Nephron progenitor cell (in vitro differentiated cells): ENCODE measurements at regions not wholly inside any gene's neighbourhood (a gene's known extent, or its start where the extent isn't known, plus 50 kb on each side); places are given as distances from the start of the nearest gene placed in this dataset.
A peak's percentile ranks its signal among the peaks of the same experiment; 100 is the strongest.

Source experiments
- DNase-seq: peaks from one replicate; pipeline ENCODE4 v3.0.0; 2021
- H3K27ac Mint-ChIP-seq: 2 replicates; pipeline ENCODE4 v1.8.0; 2021; ENCODE audit warnings: mild to moderate bottlenecking, moderate library complexity, mixed read lengths
- H3K27me3 Mint-ChIP-seq: 2 replicates; pipeline ENCODE4 v1.8.0; 2021; ENCODE audit warnings: mild to moderate bottlenecking, low read depth, mixed read lengths; ENCODE audit not compliant: poor library complexity
- H3K36me3 Mint-ChIP-seq: 2 replicates; pipeline ENCODE4 v1.8.0; 2021; ENCODE audit warnings: low read depth, mixed read lengths
- H3K4me1 Mint-ChIP-seq: 2 replicates; pipeline ENCODE4 v1.8.0; 2021; ENCODE audit warnings: mixed read lengths
- H3K4me3 Mint-ChIP-seq: 2 replicates; pipeline ENCODE4 v1.8.0; 2021; ENCODE audit warnings: mild to moderate bottlenecking, moderate library complexity, mixed read lengths
- H3K9me3 Mint-ChIP-seq: 2 replicates; pipeline ENCODE4 v1.8.0; 2021; ENCODE audit warnings: mild to moderate bottlenecking, moderate library complexity, mixed read lengths
- TF ChIP-seq, protein P1 (sequence below): fragments of 200-600 bp; sonication (generic); IDR thresholded peaks from 2 replicates; pipeline ENCODE4 v1.5.0; 2021; ENCODE audit warnings: antibody characterized with exemption

- DNase-seq: no peak
- Mint-ChIP-seq H3K4me3 (no peak overlapping the region), H3K27ac (no peak overlapping the region), H3K4me1 (peaks cover 5% of the 10 kb centered on the region), H3K9me3 (no peaks in the 10 kb centered on the region), H3K36me3 (no peaks in the 10 kb centered on the region), H3K27me3 (no peaks in the 10 kb centered on the region)
- TF ChIP-seq, protein P1, sequence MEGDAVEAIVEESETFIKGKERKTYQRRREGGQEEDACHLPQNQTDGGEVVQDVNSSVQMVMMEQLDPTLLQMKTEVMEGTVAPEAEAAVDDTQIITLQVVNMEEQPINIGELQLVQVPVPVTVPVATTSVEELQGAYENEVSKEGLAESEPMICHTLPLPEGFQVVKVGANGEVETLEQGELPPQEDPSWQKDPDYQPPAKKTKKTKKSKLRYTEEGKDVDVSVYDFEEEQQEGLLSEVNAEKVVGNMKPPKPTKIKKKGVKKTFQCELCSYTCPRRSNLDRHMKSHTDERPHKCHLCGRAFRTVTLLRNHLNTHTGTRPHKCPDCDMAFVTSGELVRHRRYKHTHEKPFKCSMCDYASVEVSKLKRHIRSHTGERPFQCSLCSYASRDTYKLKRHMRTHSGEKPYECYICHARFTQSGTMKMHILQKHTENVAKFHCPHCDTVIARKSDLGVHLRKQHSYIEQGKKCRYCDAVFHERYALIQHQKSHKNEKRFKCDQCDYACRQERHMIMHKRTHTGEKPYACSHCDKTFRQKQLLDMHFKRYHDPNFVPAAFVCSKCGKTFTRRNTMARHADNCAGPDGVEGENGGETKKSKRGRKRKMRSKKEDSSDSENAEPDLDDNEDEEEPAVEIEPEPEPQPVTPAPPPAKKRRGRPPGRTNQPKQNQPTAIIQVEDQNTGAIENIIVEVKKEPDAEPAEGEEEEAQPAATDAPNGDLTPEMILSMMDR: no peak
These were observed 288.1 kb upstream of the GPR149 start for GRCh38 chr3:154718053-154718452.

DNA sequence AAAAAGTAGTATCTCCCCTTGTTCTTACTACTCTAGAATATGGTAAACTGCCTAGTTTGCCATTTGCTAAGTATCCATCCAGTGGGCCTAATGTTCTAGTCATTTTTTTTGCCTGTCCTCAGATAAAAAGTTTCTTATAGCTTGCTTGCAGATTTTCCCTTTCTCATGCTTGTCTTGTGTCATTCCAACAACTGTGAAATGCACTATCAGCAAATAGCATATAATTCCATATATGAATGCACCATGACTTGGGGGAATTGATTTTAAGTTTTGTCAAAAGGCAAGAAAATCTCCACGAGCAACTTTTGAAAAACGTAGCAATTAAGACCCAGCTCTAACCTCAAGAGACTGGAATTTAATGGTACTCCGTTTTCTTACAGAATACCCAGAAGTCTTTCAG is 286.2 kb upstream of the GPR149 start:
- no peaks in the 10 kb centered on the region for H3K36me3 Mint-ChIP-seq

DNA sequence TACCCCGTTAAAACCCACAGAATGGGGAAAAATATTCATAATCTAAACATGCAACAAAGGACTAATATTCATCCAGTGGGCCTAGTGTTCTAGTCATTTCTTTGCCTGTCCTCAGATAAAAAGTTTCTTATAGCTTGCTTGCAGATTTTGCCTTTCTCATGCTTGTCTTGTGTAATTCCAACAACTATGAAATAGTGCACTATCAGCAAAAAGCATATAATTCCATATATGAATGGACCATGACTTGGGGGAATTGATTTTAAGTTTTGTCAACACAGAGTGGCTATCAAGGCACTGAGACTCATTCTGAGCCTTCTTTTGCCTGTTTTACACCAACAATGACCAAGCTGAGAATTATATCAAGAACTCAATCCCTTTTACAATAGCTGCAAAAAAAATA is 278.6 kb upstream of the GPR149 start:
- H3K4me1 Mint-ChIP-seq: no peaks in the 10 kb centered on the region
- no peak for DNase-seq
- H3K36me3 Mint-ChIP-seq: no peaks in the 10 kb centered on the region
- peaks cover 13% of the 10 kb centered on the region for H3K9me3 Mint-ChIP-seq
- TF ChIP-seq, protein P1: no peak
- H3K4me3 Mint-ChIP-seq: no peak overlapping the region
- H3K27me3 Mint-ChIP-seq: no peaks in the 10 kb centered on the region
- no peak overlapping the region for H3K27ac Mint-ChIP-seq

More for the DNA sequence above, 286.2 kb upstream of the GPR149 start:
- no peaks in the 10 kb centered on the region for H3K9me3 Mint-ChIP-seq
- TF ChIP-seq, protein P1: no peak
- H3K27me3 Mint-ChIP-seq: no peaks in the 10 kb centered on the region
- H3K27ac Mint-ChIP-seq: no peak overlapping the region
- no peak overlapping the region for H3K4me3 Mint-ChIP-seq
- DNase-seq: no peak
- H3K4me1 Mint-ChIP-seq: peaks cover 5% of the 10 kb centered on the region

DNA sequence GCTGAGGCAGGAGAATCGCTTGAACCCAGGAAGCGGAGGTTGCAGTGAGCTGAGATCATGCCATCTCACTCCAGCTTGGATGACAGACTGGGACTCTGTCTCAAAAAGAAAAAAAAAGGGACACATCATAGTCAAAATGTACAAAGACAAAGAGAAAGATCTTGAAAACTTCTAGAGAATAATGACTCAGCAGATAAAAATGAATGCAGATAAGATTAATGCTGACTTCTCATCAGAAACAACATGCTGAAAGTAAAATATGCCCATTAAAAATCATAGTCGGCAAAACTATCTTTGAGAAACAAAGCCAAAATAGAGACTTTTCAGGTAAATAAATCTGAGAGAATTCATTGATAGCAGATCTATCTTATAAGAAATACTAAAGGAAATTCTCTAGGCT is 271.1 kb upstream of the GPR149 start:
- Mint-ChIP-seq H3K27ac (peak overlapping the region; percentile 16), H3K27me3 (no peaks in the 10 kb centered on the region), H3K36me3 (no peaks in the 10 kb centered on the region), H3K4me3 (no peak overlapping the region), H3K4me1 (no peaks in the 10 kb centered on the region), H3K9me3 (no peaks in the 10 kb centered on the region)
- DNase-seq: no peak
- TF ChIP-seq, protein P1: no peak

DNA sequence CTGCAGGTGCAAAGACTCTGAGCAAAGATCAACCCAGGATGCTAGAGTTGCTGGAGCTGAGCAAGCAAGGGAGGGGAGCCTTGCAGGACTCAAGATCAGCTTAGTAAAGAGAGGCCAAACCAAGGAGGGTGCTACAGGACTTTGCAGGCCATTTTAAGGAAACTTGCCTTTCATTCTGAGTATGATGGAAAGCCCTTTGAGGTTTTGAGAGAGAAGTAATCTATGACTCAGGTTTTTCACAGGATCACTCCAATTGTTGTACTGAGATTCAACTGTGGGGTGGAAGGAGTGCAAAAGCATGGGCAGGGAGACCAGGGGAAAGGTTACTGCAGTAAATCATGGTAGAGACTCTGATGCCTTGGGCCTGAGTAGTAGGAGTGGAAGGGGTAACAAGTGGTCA is 260.4 kb upstream of the GPR149 start:
- Mint-ChIP-seq H3K36me3 (no peaks in the 10 kb centered on the region), H3K9me3 (no peaks in the 10 kb centered on the region), H3K4me3 (no peak overlapping the region), H3K27ac (no peak overlapping the region), H3K4me1 (peaks cover 6% of the 10 kb centered on the region), H3K27me3 (no peaks in the 10 kb centered on the region)
- TF ChIP-seq, protein P1: no peak
- DNase-seq: no peak

- TF ChIP-seq, protein P1: no peak
- Mint-ChIP-seq H3K36me3 (peaks cover 13% of the 10 kb centered on the region), H3K27ac (peak overlapping the region; percentile 98), H3K27me3 (no peaks in the 10 kb centered on the region), H3K4me3 (no peak overlapping the region), H3K9me3 (peaks cover 20% of the 10 kb centered on the region), H3K4me1 (peaks cover 21% of the 10 kb centered on the region)
- DNase-seq: peak; percentile 3
These were observed 254.4 kb upstream of the GPR149 start for GRCh38 chr3:154684440-154684839.
